ENCODE measurements at regions not wholly inside any gene's neighbourhood (a gene's known extent, or its start where the extent isn't known, plus 50 kb on each side); places are given as distances from the start of the nearest gene placed in this dataset.

DNA sequence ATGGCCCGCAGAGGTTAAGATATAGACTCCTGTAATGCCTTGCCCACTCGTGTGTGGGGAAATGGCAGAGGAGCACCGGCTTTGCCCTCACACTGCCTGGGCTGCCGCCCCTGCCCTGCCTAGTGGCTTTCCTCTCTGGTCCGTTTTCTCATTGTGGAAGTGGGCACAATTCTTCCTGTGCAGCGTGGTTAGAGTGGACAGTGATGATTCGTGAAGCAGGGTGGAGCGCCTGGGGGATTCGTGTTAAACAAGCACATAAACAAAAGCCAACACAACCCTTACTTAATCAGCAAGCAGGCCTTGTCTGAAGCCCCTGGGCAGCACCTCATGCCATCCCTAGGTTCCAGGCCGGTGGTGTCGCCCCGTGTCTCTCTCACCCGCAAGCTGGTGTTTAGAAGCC, 269.7 kb downstream of the SEC14L1 start:
- TF ChIP-seq, protein P1, sequence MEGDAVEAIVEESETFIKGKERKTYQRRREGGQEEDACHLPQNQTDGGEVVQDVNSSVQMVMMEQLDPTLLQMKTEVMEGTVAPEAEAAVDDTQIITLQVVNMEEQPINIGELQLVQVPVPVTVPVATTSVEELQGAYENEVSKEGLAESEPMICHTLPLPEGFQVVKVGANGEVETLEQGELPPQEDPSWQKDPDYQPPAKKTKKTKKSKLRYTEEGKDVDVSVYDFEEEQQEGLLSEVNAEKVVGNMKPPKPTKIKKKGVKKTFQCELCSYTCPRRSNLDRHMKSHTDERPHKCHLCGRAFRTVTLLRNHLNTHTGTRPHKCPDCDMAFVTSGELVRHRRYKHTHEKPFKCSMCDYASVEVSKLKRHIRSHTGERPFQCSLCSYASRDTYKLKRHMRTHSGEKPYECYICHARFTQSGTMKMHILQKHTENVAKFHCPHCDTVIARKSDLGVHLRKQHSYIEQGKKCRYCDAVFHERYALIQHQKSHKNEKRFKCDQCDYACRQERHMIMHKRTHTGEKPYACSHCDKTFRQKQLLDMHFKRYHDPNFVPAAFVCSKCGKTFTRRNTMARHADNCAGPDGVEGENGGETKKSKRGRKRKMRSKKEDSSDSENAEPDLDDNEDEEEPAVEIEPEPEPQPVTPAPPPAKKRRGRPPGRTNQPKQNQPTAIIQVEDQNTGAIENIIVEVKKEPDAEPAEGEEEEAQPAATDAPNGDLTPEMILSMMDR (IDR thresholded peaks at IDR 0.05): no peak
- TF ChIP-seq POLR2A (IDR thresholded peaks at IDR 0.05): no peak
